CD4-positive, alpha-beta memory T cell (primary cell): ENCODE measurements at regions not wholly inside any gene's neighbourhood (a gene's known extent, or its start where the extent isn't known, plus 50 kb on each side); places are given as distances from the start of the nearest gene placed in this dataset.

Source experiments
- CTCF ChIA-PET: fragments of 350-600 bp; sonication (Branson Sonifier 250); formaldehyde crosslinking; loops from one replicate; lab custom pipeline; 2021; ENCODE audit warnings: inconsistent platforms; ENCODE audit not compliant: partially characterized antibody; lab: Charles Lee
- POLR2A ChIA-PET: fragments of 350-600 bp; sonication (Branson Sonifier 250); formaldehyde crosslinking; loops from one replicate; lab custom pipeline; 2021; ENCODE audit not compliant: partially characterized antibody; lab: Charles Lee
- DNase-seq, 5 donors: peaks; one replicate each; pipeline versions ENCODE4 v3.0.0 to v3.0.0-alpha.2; 2020 to 2022; ENCODE audit warnings: mixed read lengths in 1 of 5
- H3K27ac ChIP-seq: one replicate; pipeline ENCODE4 v1.7.0; 2013; ENCODE audit warnings: low read depth, low read length
- H3K27me3 ChIP-seq: 2 replicates; pipeline ENCODE4 v1.7.0; 2013; ENCODE audit warnings: mild to moderate bottlenecking, low read length, moderate library complexity; ENCODE audit not compliant: insufficient read depth
- H3K36me3 ChIP-seq: 2 replicates; pipeline ENCODE4 v1.7.0; 2013; ENCODE audit warnings: mild to moderate bottlenecking, low read length, moderate library complexity; ENCODE audit not compliant: insufficient read depth
- H3K4me1 ChIP-seq: 2 replicates; pipeline ENCODE4 v1.7.0; 2013; ENCODE audit warnings: mild to moderate bottlenecking, low read length, moderate library complexity; ENCODE audit not compliant: insufficient read depth
- H3K4me3 ChIP-seq, 2 donors: one replicate each; pipeline ENCODE4 v1.7.0; 2013; ENCODE audit warnings: low read length in 2 of 2, mild to moderate bottlenecking in 1 of 2
- H3K9me3 ChIP-seq, 2 donors: one replicate each; pipeline ENCODE4 v1.7.0; 2013; ENCODE audit warnings: low read length in 2 of 2, control low read depth in 1 of 2; ENCODE audit not compliant: control insufficient read depth in 1 of 2
- H3K27ac Mint-ChIP-seq, 7 donors: one replicate each; pipeline ENCODE4 v1.8.0; 2020 to 2021; ENCODE audit warnings: mixed read lengths in 7 of 7, mild to moderate bottlenecking in 6 of 7, inconsistent platforms in 3 of 7, moderate library complexity in 3 of 7
- H3K27me3 Mint-ChIP-seq, 2 donors: one replicate each; pipeline ENCODE4 v1.8.0; 2020 to 2021; ENCODE audit warnings: mixed read lengths in 2 of 2
- H3K36me3 Mint-ChIP-seq, 2 donors: one replicate each; pipeline ENCODE4 v1.8.0; 2020 to 2021; ENCODE audit warnings: mixed read lengths in 2 of 2, inconsistent platforms in 1 of 2, mild to moderate bottlenecking in 1 of 2
- H3K4me1 Mint-ChIP-seq, 4 donors: one replicate each; pipeline ENCODE4 v1.8.0; 2020 to 2021; ENCODE audit warnings: mixed read lengths in 4 of 4, mild to moderate bottlenecking in 1 of 4
- H3K4me3 Mint-ChIP-seq, 8 donors: one replicate each; pipeline ENCODE4 v1.8.0; 2020 to 2021; ENCODE audit warnings: mixed read lengths in 8 of 8, mild to moderate bottlenecking in 7 of 8, moderate library complexity in 6 of 8, inconsistent platforms in 3 of 8
- H3K9me3 Mint-ChIP-seq, 8 donors: one replicate each; pipeline ENCODE4 v1.8.0; 2020 to 2021; ENCODE audit warnings: mixed read lengths in 8 of 8, mild to moderate bottlenecking in 5 of 8, inconsistent platforms in 3 of 8, moderate library complexity in 1 of 8
- intact Hi-C: fragments of 100-400 bp; cut with micrococcal nuclease; formaldehyde crosslinking; loops from one replicate; pipeline ENCODE4 v1.15.1; 2023

- Mint-ChIP-seq H3K4me1 (no peaks in the 10 kb centered on the region), H3K27me3 (no peaks in the 10 kb centered on the region), H3K27ac (no peak overlapping the region), H3K4me3 (no peak overlapping the region), H3K36me3 (no peaks in the 10 kb centered on the region), H3K9me3 (peaks cover 0 to 45% (median 22%) of the 10 kb centered on the region in 8 donors)
- peaks cover 0 to 4% of the 10 kb centered on the region in 2 donors for H3K9me3 ChIP-seq
- H3K36me3 ChIP-seq, result no peaks in the 10 kb centered on the region
- H3K27ac ChIP-seq, result no peak overlapping the region
- DNase-seq, result no peak
- intact Hi-C loops, result no loop called here
- H3K4me1 ChIP-seq, result no peaks in the 10 kb centered on the region
- no peaks in the 10 kb centered on the region for H3K27me3 ChIP-seq
- CTCF ChIA-PET, result no interaction called here
- no peak overlapping the region for H3K4me3 ChIP-seq
- POLR2A ChIA-PET, result no interaction called here
These were observed 395.7 kb upstream of the NOVA1 start for GRCh38 chr14:26993556-26993955.

- H3K4me3 Mint-ChIP-seq, result no peak overlapping the region
- H3K4me1 Mint-ChIP-seq, result no peaks in the 10 kb centered on the region
- no peak for DNase-seq
- intact Hi-C loops, result no loop called here
- Histone ChIP-seq H3K9me3 (peaks cover 0 to 4% of the 10 kb centered on the region in 2 donors), H3K4me3 (no peak overlapping the region), H3K36me3 (no peaks in the 10 kb centered on the region), H3K27ac (no peak overlapping the region), H3K4me1 (no peaks in the 10 kb centered on the region), H3K27me3 (no peaks in the 10 kb centered on the region)
- H3K9me3 Mint-ChIP-seq, result peaks cover 0 to 41% (median 21%) of the 10 kb centered on the region in 8 donors
- no peak overlapping the region for H3K27ac Mint-ChIP-seq
- POLR2A ChIA-PET, result no interaction called here
- CTCF ChIA-PET, result no interaction called here
- H3K27me3 Mint-ChIP-seq, result no peaks in the 10 kb centered on the region
- no peaks in the 10 kb centered on the region for H3K36me3 Mint-ChIP-seq
These were observed 397.5 kb upstream of the NOVA1 start for GRCh38 chr14:26995301-26995700.

- no peaks in the 10 kb centered on the region for H3K36me3 ChIP-seq
- ChIA-PET CTCF (no interaction called here), POLR2A (no interaction called here)
- Mint-ChIP-seq H3K4me3 (no peak overlapping the region), H3K27ac (no peak overlapping the region), H3K9me3 (peaks cover 0 to 32% (median 23%) of the 10 kb centered on the region in 8 donors), H3K36me3 (no peaks in the 10 kb centered on the region), H3K4me1 (no peaks in the 10 kb centered on the region), H3K27me3 (no peaks in the 10 kb centered on the region)
- no peak overlapping the region for H3K4me3 ChIP-seq
- no peaks in the 10 kb centered on the region for H3K27me3 ChIP-seq
- no peaks in the 10 kb centered on the region for H3K4me1 ChIP-seq
- no peak for DNase-seq
- peaks cover 0 to 4% of the 10 kb centered on the region in 2 donors for H3K9me3 ChIP-seq
- no peak overlapping the region for H3K27ac ChIP-seq
- intact Hi-C loops, result no loop called here
These were observed 398.4 kb upstream of the NOVA1 start for GRCh38 chr14:26996246-26996645.

GRCh38 chr14:27002179-27002578 lies 404.3 kb upstream of the NOVA1 start:
- no peaks in the 10 kb centered on the region for H3K36me3 ChIP-seq
- no peak overlapping the region for H3K4me3 ChIP-seq
- no peaks in the 10 kb centered on the region for H3K27me3 ChIP-seq
- intact Hi-C loops, result no loop called here
- peaks cover 0 to 36% (median 17%) of the 10 kb centered on the region in 8 donors for H3K9me3 Mint-ChIP-seq
- no peaks in the 10 kb centered on the region for H3K4me1 ChIP-seq
- DNase-seq, result no peak
- CTCF ChIA-PET, result no interaction called here
- no peaks in the 10 kb centered on the region for H3K36me3 Mint-ChIP-seq
- POLR2A ChIA-PET, result no interaction called here
- H3K9me3 ChIP-seq, result no peaks in the 10 kb centered on the region
- no peak overlapping the region for H3K27ac Mint-ChIP-seq
- H3K4me1 Mint-ChIP-seq, result no peaks in the 10 kb centered on the region
- no peaks in the 10 kb centered on the region for H3K27me3 Mint-ChIP-seq
- H3K4me3 Mint-ChIP-seq, result no peak overlapping the region
- no peak overlapping the region for H3K27ac ChIP-seq

GRCh38 chr14:27006570-27006969 lies 408.7 kb upstream of the NOVA1 start:
- no peak overlapping the region for H3K27ac Mint-ChIP-seq
- Histone ChIP-seq H3K27me3 (no peaks in the 10 kb centered on the region), H3K9me3 (no peaks in the 10 kb centered on the region), H3K27ac (no peak overlapping the region), H3K4me1 (no peaks in the 10 kb centered on the region), H3K4me3 (no peak overlapping the region), H3K36me3 (no peaks in the 10 kb centered on the region)
- ChIA-PET POLR2A (no interaction called here), CTCF (no interaction called here)
- no peak overlapping the region for H3K4me3 Mint-ChIP-seq
- H3K36me3 Mint-ChIP-seq, result no peaks in the 10 kb centered on the region
- no peaks in the 10 kb centered on the region for H3K4me1 Mint-ChIP-seq
- H3K9me3 Mint-ChIP-seq, result peaks cover 0 to 37% (median 24%) of the 10 kb centered on the region in 8 donors
- H3K27me3 Mint-ChIP-seq, result no peaks in the 10 kb centered on the region
- intact Hi-C loops, result no loop called here
- no peak for DNase-seq

GRCh38 chr14:27008187-27008586 lies 410.4 kb upstream of the NOVA1 start:
- Histone ChIP-seq H3K27me3 (no peaks in the 10 kb centered on the region), H3K4me1 (no peaks in the 10 kb centered on the region), H3K27ac (no peak overlapping the region), H3K9me3 (no peaks in the 10 kb centered on the region), H3K36me3 (no peaks in the 10 kb centered on the region), H3K4me3 (no peak overlapping the region)
- no peaks in the 10 kb centered on the region for H3K36me3 Mint-ChIP-seq
- no peaks in the 10 kb centered on the region for H3K27me3 Mint-ChIP-seq
- no peak overlapping the region for H3K27ac Mint-ChIP-seq
- H3K4me1 Mint-ChIP-seq, result no peaks in the 10 kb centered on the region
- intact Hi-C loops, result no loop called here
- H3K9me3 Mint-ChIP-seq, result peaks cover 0 to 37% (median 23%) of the 10 kb centered on the region in 8 donors
- DNase-seq, result no peak
- no peak overlapping the region for H3K4me3 Mint-ChIP-seq
- POLR2A ChIA-PET, result no interaction called here
- CTCF ChIA-PET, result no interaction called here

- Mint-ChIP-seq H3K4me3 (no peak overlapping the region), H3K27me3 (no peaks in the 10 kb centered on the region), H3K27ac (no peak overlapping the region), H3K9me3 (peaks cover 0 to 26% (median 18%) of the 10 kb centered on the region in 8 donors), H3K4me1 (no peaks in the 10 kb centered on the region), H3K36me3 (no peaks in the 10 kb centered on the region)
- intact Hi-C loops, result no loop called here
- Histone ChIP-seq H3K27me3 (no peaks in the 10 kb centered on the region), H3K9me3 (no peaks in the 10 kb centered on the region), H3K4me1 (no peaks in the 10 kb centered on the region), H3K27ac (no peak overlapping the region), H3K4me3 (no peak overlapping the region), H3K36me3 (no peaks in the 10 kb centered on the region)
- CTCF ChIA-PET, result no interaction called here
- no peak for DNase-seq
- POLR2A ChIA-PET, result no interaction called here
These were observed 414.8 kb upstream of the NOVA1 start for GRCh38 chr14:27012641-27013040.

- Mint-ChIP-seq H3K4me1 (no peaks in the 10 kb centered on the region), H3K27ac (no peak overlapping the region), H3K36me3 (no peaks in the 10 kb centered on the region), H3K4me3 (no peak overlapping the region), H3K27me3 (no peaks in the 10 kb centered on the region), H3K9me3 (peaks cover 0 to 21% (median 16%) of the 10 kb centered on the region in 8 donors)
- Histone ChIP-seq H3K27me3 (no peaks in the 10 kb centered on the region), H3K9me3 (no peaks in the 10 kb centered on the region), H3K4me3 (no peak overlapping the region), H3K36me3 (no peaks in the 10 kb centered on the region), H3K27ac (no peak overlapping the region), H3K4me1 (no peaks in the 10 kb centered on the region)
- DNase-seq, result no peak
- ChIA-PET CTCF (no interaction called here), POLR2A (no interaction called here)
- intact Hi-C loops, result no loop called here
These were observed 415.8 kb upstream of the NOVA1 start for GRCh38 chr14:27013678-27014077.
